Stomach (tissue), 4 donors: ENCODE measurements at regions not wholly inside any gene's neighbourhood (a gene's known extent, or its start where the extent isn't known, plus 50 kb on each side); places are given as distances from the start of the nearest gene placed in this dataset.

ENCODE experiments used
- EP300 ChIP-seq: sonication (generic); formaldehyde crosslinking; IDR thresholded peaks from one replicate; pipeline ENCODE4 v1.6.1; 2017; ENCODE audit warnings: antibody characterized with exemption
- POLR2A ChIP-seq, 4 donors: fragments of 450-650 bp; IDR thresholded peaks; one replicate each; pipeline ENCODE4 v1.6.1; 2016; ENCODE audit warnings: antibody characterized with exemption in 4 of 4, control low read depth in 2 of 4, mild to moderate bottlenecking in 1 of 4, moderate library complexity in 1 of 4
- POLR2AphosphoS5 ChIP-seq, 3 donors: sonication (generic); formaldehyde crosslinking; IDR thresholded peaks; one replicate each; pipeline ENCODE4 v1.6.1; 2016; ENCODE audit warnings: antibody characterized with exemption in 3 of 3
- TF ChIP-seq, protein P1 (sequence below), 7 experiments: fragments of 450-650 bp in 4 of 7; fragments of 200-600 bp in 3 of 7; sonication (generic) in 3 of 7; IDR thresholded peaks; one replicate each; pipeline ENCODE4 v1.5.1; 2016 to 2019; ENCODE audit warnings: antibody characterized with exemption in 7 of 7, control low read depth in 2 of 7, mild to moderate bottlenecking in 1 of 7

DNA sequence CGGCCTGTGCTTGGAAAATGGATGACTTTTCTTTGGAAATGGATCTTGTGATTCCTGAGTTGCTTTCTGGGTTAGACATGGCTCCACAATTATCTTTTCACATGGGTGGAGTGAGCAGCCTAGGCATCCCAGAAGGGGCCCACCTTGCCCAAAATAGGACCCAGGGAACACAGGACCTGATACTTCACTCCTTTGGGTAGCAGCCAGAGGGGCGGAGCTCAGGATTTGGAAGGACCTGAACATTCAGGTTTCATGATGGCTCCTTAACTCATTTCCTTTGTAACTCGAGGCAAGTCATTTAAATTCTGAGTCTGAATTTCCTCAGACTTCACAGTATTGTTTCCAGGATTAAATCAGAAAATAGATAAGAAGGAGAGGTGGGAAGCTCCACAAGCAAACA is 178.3 kb upstream of the ZMIZ1 start:
- TF ChIP-seq POLR2A (IDR thresholded peaks at IDR 0.05) (no peak), POLR2AphosphoS5 (IDR thresholded peaks at IDR 0.05) (no peak), EP300 (no peak)
- TF ChIP-seq, protein P1, sequence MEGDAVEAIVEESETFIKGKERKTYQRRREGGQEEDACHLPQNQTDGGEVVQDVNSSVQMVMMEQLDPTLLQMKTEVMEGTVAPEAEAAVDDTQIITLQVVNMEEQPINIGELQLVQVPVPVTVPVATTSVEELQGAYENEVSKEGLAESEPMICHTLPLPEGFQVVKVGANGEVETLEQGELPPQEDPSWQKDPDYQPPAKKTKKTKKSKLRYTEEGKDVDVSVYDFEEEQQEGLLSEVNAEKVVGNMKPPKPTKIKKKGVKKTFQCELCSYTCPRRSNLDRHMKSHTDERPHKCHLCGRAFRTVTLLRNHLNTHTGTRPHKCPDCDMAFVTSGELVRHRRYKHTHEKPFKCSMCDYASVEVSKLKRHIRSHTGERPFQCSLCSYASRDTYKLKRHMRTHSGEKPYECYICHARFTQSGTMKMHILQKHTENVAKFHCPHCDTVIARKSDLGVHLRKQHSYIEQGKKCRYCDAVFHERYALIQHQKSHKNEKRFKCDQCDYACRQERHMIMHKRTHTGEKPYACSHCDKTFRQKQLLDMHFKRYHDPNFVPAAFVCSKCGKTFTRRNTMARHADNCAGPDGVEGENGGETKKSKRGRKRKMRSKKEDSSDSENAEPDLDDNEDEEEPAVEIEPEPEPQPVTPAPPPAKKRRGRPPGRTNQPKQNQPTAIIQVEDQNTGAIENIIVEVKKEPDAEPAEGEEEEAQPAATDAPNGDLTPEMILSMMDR (IDR thresholded peaks at IDR 0.05) = no peak
